Ovary (tissue), 7 donors: ENCODE measurements at regions not wholly inside any gene's neighbourhood (a gene's known extent, or its start where the extent isn't known, plus 50 kb on each side); places are given as distances from the start of the nearest gene placed in this dataset.

Experiments
- DNase-seq, 5 donors: peaks; one replicate each; pipeline ENCODE4 v3.0.0-alpha.2; 2019 to 2020
- H3K27ac ChIP-seq, 2 donors: fragments of 200-600 bp; one replicate each; pipeline versions ENCODE4 v1.5.1 to v1.8.0; 2019 to 2022
- H3K27me3 ChIP-seq: fragments of 200-600 bp; one replicate; pipeline ENCODE4 v1.8.0; 2022
- H3K36me3 ChIP-seq: fragments of 200-600 bp; sonication (generic); one replicate; pipeline ENCODE4 v1.5.1; 2019
- H3K4me1 ChIP-seq: one replicate; pipeline ENCODE4 v1.8.1; 2013; ENCODE audit warnings: mild to moderate bottlenecking, moderate library complexity; ENCODE audit not compliant: insufficient read depth
- H3K4me3 ChIP-seq: fragments of 200-600 bp; sonication (generic); one replicate; pipeline ENCODE4 v1.5.1; 2017
- H3K9me3 ChIP-seq, 2 donors: fragments of 200-600 bp in 1 of 2; sonication (generic) in 1 of 2; one replicate each; pipeline versions ENCODE4 v1.5.1 to v1.8.1; 2013 to 2019; ENCODE audit warnings: mild to moderate bottlenecking in 1 of 2, moderate library complexity in 1 of 2
- EP300 ChIP-seq: sonication (generic); formaldehyde crosslinking; IDR thresholded peaks from one replicate; pipeline ENCODE4 v1.6.1; 2017; ENCODE audit warnings: antibody characterized with exemption
- POLR2A ChIP-seq: fragments of 450-650 bp; IDR thresholded peaks from one replicate; pipeline ENCODE4 v1.6.1; 2017; ENCODE audit warnings: antibody characterized with exemption, mild to moderate bottlenecking, moderate library complexity
- WGBS, 3 donors: extraction: QIAGEN DNeasy Blood & Tissue Kit in 1 of 3; methylation state at CpG; one replicate each; pipeline versions ENCODE4 v1.1.5 to v1.1.7; 2013 to 2017; 5-methylcytosine and 5-hydroxymethylcytosine counted together
- intact Hi-C, 4 donors: fragments of 100-400 bp; cut with DNase I; formaldehyde crosslinking; loops; one replicate each; pipeline versions ENCODE4 v1.11.0 to v1.15.1; 2022 to 2023
- TF ChIP-seq, protein P1 (sequence below), 3 donors: fragments of 450-650 bp in 2 of 3; fragments of 200-600 bp in 1 of 3; IDR thresholded peaks; one replicate each; pipeline versions ENCODE4 v1.5.1 to v1.8.0; 2016 to 2022; ENCODE audit warnings: antibody characterized with exemption in 3 of 3, mild to moderate bottlenecking in 1 of 3
- donor health status: DM: no; HTN: no; CAD: no; lungs with moderate emphysema.
- donor health status: DM: no; HTN: no; CAD: no.
- donor health status: Bipolar disorder and iron deficiency.
- donor health status: DM: no; HTN: no; CAD: no.
- donor health status: DM: yes; HTN: yes; CAD: no.

DNA sequence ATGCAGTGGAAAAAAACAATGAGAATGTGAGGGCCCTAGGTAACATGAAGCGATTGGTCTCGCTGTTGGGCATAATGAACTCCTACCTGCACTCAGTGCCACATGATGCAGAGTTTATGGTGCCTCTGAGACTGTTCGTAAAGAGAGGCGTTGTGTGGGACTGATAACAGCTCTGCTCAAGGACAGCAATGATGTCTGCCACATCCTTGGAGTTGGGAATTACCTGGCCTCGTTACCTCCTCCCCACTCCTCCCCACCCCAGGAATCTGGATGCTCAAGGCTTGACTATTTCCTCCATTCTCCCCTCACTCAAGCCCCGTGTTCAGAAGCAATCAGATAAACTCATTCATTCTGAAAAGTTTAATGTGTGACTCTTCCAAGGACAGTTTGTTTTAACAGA lies 148.0 kb upstream of the JADE1 start:
- TF ChIP-seq POLR2A = no peak
- 79 to 88% (median 81%) methylated on average over 6 of the region's 6 CpGs for WGBS, 3 donors
- no peaks in the 10 kb centered on the region for H3K27me3 ChIP-seq
- peaks cover 17% of the 10 kb centered on the region for H3K4me1 ChIP-seq
- intact Hi-C loops = loop anchor here in 2 of 4 donors (5.0 to 10.0 kb wide), 2 partner anchors 151 to 153 kb away; no protein-coding TSS in a partner anchor
- no peaks in the 10 kb centered on the region for H3K36me3 ChIP-seq
- no peak for DNase-seq
- no peaks in the 10 kb centered on the region for H3K9me3 ChIP-seq
- no peak overlapping the region for H3K27ac ChIP-seq
- H3K4me3 ChIP-seq = no peak overlapping the region

DNA sequence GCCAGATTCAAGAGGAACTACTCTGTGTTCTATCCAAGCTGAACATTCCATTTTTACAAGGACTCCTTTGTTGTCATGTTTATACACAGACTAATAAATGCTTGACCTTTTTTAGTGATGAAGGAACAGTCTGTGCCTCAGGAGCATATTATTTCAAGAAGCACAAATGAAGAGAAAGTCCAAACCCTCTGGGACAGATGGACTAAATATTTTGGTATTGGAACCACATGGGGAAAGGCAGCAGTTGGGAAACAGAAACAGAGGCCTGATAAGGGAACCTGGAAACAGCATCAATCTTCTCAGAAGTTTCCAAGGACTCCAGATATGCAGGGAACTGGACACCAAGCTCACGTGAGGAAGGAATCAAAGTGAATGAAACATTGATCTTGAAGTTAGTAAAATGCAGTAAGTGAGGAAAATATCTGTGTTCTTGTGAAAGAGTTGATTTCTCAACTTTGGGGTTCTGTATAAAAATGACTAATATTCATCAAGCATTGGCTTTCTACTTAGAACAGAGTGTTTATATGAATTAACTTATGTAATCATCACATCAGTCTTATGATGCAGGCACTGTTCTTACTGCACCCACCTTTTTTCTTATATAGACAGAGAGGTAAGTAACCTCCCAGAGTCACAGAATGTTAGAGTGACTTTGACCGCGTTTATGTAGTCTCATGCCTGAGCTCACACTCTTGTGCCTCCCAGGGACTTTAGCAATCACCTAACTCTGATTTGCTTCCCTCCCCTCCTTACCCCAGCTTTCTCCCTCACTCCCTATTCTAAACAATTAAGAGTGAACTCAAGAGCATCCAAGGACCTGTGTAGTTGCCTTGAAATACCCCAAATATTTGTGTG lies 148.9 kb upstream of the JADE1 start:
- Histone ChIP-seq H3K4me1 (peaks cover 17% of the 10 kb centered on the region), H3K36me3 (no peaks in the 10 kb centered on the region), H3K27ac (peak overlapping the region in 1 of 2 donors; percentile 45), H3K4me3 (no peak overlapping the region), H3K27me3 (no peaks in the 10 kb centered on the region), H3K9me3 (no peaks in the 10 kb centered on the region)
- TF ChIP-seq EP300 (peak; percentile 91), POLR2A (no peak)
- intact Hi-C loops = loop anchor here in 2 of 4 donors (5.0 to 10.0 kb wide), 2 partner anchors 152 to 154 kb away; no protein-coding TSS in a partner anchor
- WGBS, 3 donors = 27 to 51% (median 33%) methylated on average over 3 of the region's 3 CpGs
- DNase-seq = peak in 2 of 5 donors; percentile 51 to 75

- TF ChIP-seq, protein P1, sequence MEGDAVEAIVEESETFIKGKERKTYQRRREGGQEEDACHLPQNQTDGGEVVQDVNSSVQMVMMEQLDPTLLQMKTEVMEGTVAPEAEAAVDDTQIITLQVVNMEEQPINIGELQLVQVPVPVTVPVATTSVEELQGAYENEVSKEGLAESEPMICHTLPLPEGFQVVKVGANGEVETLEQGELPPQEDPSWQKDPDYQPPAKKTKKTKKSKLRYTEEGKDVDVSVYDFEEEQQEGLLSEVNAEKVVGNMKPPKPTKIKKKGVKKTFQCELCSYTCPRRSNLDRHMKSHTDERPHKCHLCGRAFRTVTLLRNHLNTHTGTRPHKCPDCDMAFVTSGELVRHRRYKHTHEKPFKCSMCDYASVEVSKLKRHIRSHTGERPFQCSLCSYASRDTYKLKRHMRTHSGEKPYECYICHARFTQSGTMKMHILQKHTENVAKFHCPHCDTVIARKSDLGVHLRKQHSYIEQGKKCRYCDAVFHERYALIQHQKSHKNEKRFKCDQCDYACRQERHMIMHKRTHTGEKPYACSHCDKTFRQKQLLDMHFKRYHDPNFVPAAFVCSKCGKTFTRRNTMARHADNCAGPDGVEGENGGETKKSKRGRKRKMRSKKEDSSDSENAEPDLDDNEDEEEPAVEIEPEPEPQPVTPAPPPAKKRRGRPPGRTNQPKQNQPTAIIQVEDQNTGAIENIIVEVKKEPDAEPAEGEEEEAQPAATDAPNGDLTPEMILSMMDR (IDR thresholded peaks at IDR 0.05) = no peak
- TF ChIP-seq POLR2A = no peak
- no peak for TF ChIP-seq EP300
Measured at GRCh38 chr4:128658214-128658631, 151.3 kb upstream of the JADE1 start.

GRCh38 chr4:128657638-128658037 lies 151.9 kb upstream of the JADE1 start:
- no peak overlapping the region for H3K27ac ChIP-seq
- no peak overlapping the region for H3K4me3 ChIP-seq
- no peaks in the 10 kb centered on the region for H3K27me3 ChIP-seq
- peaks cover 18% of the 10 kb centered on the region for H3K4me1 ChIP-seq
- intact Hi-C loops = loop anchor here in 1 of 4 donors (5.0 to 10.0 kb wide), 2 partner anchors 55 to 197 kb away; no protein-coding TSS in a partner anchor
- H3K36me3 ChIP-seq = no peaks in the 10 kb centered on the region
- no peak for DNase-seq
- H3K9me3 ChIP-seq = no peaks in the 10 kb centered on the region
- 93 to 95% (median 95%) methylated on average over 4 of the region's 4 CpGs for WGBS, 3 donors
- TF ChIP-seq POLR2A (no peak), EP300 (no peak)
- TF ChIP-seq, protein P1 (IDR thresholded peaks at IDR 0.05) = no peak

More at GRCh38 chr4:128658214-128658631, 151.3 kb upstream of the JADE1 start:
- no peaks in the 10 kb centered on the region for H3K36me3 ChIP-seq
- WGBS, 3 donors = 35 to 43% (median 39%) methylated on average over 4 of the region's 4 CpGs
- no peak for DNase-seq
- no peak overlapping the region for H3K27ac ChIP-seq
- H3K4me1 ChIP-seq = peaks cover 18% of the 10 kb centered on the region
- no peaks in the 10 kb centered on the region for H3K9me3 ChIP-seq
- no peak overlapping the region for H3K4me3 ChIP-seq
- intact Hi-C loops = loop anchor here in 1 of 4 donors (5.0 to 10.0 kb wide), 2 partner anchors 56 to 197 kb away; no protein-coding TSS in a partner anchor
- H3K27me3 ChIP-seq = no peaks in the 10 kb centered on the region

DNA sequence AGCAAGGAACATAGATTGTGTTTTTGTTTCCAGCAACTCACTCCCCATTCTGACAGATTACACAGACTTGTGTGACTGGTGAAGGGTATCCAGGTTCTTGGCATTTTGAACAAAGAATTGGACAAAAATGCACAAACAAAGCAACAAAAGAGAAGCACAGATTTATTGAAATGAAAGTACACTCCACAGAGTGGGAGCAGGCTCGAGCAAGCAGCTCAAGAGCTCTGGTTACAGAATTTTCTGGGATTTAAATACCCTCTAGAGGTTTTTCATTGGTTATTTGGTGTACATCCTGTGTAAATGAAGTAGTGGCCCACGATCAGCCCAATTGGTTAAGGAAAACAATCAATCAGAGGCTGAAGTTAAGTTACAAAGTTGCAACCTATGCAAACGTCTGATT lies 155.0 kb upstream of the JADE1 start:
- no peaks in the 10 kb centered on the region for H3K36me3 ChIP-seq
- peaks cover 8% of the 10 kb centered on the region for H3K4me1 ChIP-seq
- WGBS, 3 donors = 60 to 73% (median 65%) methylated on average over 3 of the region's 3 CpGs
- TF ChIP-seq POLR2A (no peak), EP300 (no peak)
- TF ChIP-seq, protein P1 (IDR thresholded peaks at IDR 0.05) = no peak
- H3K4me3 ChIP-seq = no peak overlapping the region
- peak overlapping the region in 1 of 2 donors; percentile 1 for H3K27ac ChIP-seq
- no peaks in the 10 kb centered on the region for H3K27me3 ChIP-seq
- intact Hi-C loops = loop anchor here in 1 of 4 donors (10.0 kb wide), 1 partner anchor 200 kb away; no protein-coding TSS in a partner anchor
- no peak for DNase-seq
- H3K9me3 ChIP-seq = no peaks in the 10 kb centered on the region
